ENCODE measurements at regions not wholly inside any gene's neighbourhood (a gene's known extent, or its start where the extent isn't known, plus 50 kb on each side); places are given as distances from the start of the nearest gene placed in this dataset.
"Not testable (repeated sequence)": the region's sequence is repeated elsewhere in the genome, so short reads cannot be mapped to it uniquely, and the experiment has no call there.

- DNase-seq, result not testable (repeated sequence)
These were observed 56.2 kb downstream of the SPATA31A6 start for GRCh38 chr9:42239445-42240260.

GRCh38 chr9:42240261-42240579 lies 56.8 kb downstream of the SPATA31A6 start:
- not testable (repeated sequence) for DNase-seq

GRCh38 chr9:42243211-42243610 lies 59.8 kb downstream of the SPATA31A6 start:
- DNase-seq, result not testable (repeated sequence)

GRCh38 chr9:42243822-42244221 lies 60.4 kb downstream of the SPATA31A6 start:
- not testable (repeated sequence) for DNase-seq

GRCh38 chr9:42268729-42269128 lies 85.3 kb downstream of the SPATA31A6 start:
- not testable (repeated sequence) for DNase-seq

- not testable (repeated sequence) for DNase-seq
These were observed 85.7 kb downstream of the SPATA31A6 start for GRCh38 chr9:42269171-42269570.

GRCh38 chr9:42273191-42273590 lies 89.7 kb downstream of the SPATA31A6 start:
- not testable (repeated sequence) for DNase-seq

- DNase-seq, result no peak
These were observed 91.7 kb downstream of the SPATA31A6 start for GRCh38 chr9:42275141-42275540.

- DNase-seq, result not testable (repeated sequence)
These were observed 99.2 kb downstream of the SPATA31A6 start for GRCh38 chr9:42282531-42283178.

- DNase-seq, result not testable (repeated sequence)
These were observed 99.7 kb downstream of the SPATA31A6 start for GRCh38 chr9:42283179-42283543.

GRCh38 chr9:42286145-42286845 lies 102.8 kb downstream of the SPATA31A6 start:
- not testable (repeated sequence) for DNase-seq

- DNase-seq, result not testable (repeated sequence)
These were observed 104.8 kb downstream of the SPATA31A6 start for GRCh38 chr9:42288002-42288864.

- DNase-seq, result not testable (repeated sequence)
These were observed 105.4 kb downstream of the SPATA31A6 start for GRCh38 chr9:42288865-42289229.

- not testable (repeated sequence) for DNase-seq
These were observed 116.7 kb downstream of the SPATA31A6 start for GRCh38 chr9:42300124-42300523.

GRCh38 chr9:42306625-42307024 lies 123.2 kb downstream of the SPATA31A6 start:
- DNase-seq, result not testable (repeated sequence)

- DNase-seq, result not testable (repeated sequence)
These were observed 124.0 kb downstream of the SPATA31A6 start for GRCh38 chr9:42307449-42307848.

- DNase-seq, result not testable (repeated sequence)
These were observed 127.5 kb downstream of the SPATA31A6 start for GRCh38 chr9:42310972-42311371.

- DNase-seq, result not testable (repeated sequence)
These were observed 132.6 kb downstream of the SPATA31A6 start for GRCh38 chr9:42316026-42316425.

- not testable (repeated sequence) for DNase-seq
These were observed 134.2 kb downstream of the SPATA31A6 start for GRCh38 chr9:42317677-42318076.

- not testable (repeated sequence) for DNase-seq
These were observed 139.8 kb downstream of the SPATA31A6 start for GRCh38 chr9:42323084-42323809.

GRCh38 chr9:42325142-42325541 lies 141.7 kb downstream of the SPATA31A6 start:
- DNase-seq, result not testable (repeated sequence)

- not testable (repeated sequence) for DNase-seq
These were observed 142.1 kb downstream of the SPATA31A6 start for GRCh38 chr9:42325561-42325960.

Data from NCI-H524 (cell line).